Putamen (tissue), 1 donor: ENCODE measurements at regions not wholly inside any gene's neighbourhood (a gene's known extent, or its start where the extent isn't known, plus 50 kb on each side); places are given as distances from the start of the nearest gene placed in this dataset.
"Not testable (repeated sequence)": the region's sequence is repeated elsewhere in the genome, so short reads cannot be mapped to it uniquely, and the experiment has no call there.

ENCODE experiments used
- DNase-seq: peaks from one replicate; pipeline ENCODE4 v3.0.0-alpha.2; 2016; ENCODE audit warnings: low spot score

GRCh38 chr13:68806125-68806524 lies 1301.5 kb upstream of the ATXN8OS start:
- no peak for DNase-seq

- DNase-seq: no peak
These were observed 1323.4 kb upstream of the ATXN8OS start for GRCh38 chr13:68784275-68784674.

- DNase-seq: no peak
These were observed 1348.0 kb upstream of the ATXN8OS start for GRCh38 chr13:68759617-68760016.

- DNase-seq: no peak
These were observed 1357.8 kb upstream of the ATXN8OS start for GRCh38 chr13:68749796-68750195.

GRCh38 chr13:68748038-68748437 lies 1359.6 kb upstream of the ATXN8OS start:
- DNase-seq: no peak

- no peak for DNase-seq
These were observed 1362.1 kb upstream of the ATXN8OS start for GRCh38 chr13:68745502-68745901.

- DNase-seq: no peak
These were observed 1370.7 kb upstream of the ATXN8OS start for GRCh38 chr13:68736961-68737360.

- DNase-seq: no peak
These were observed 1379.8 kb upstream of the ATXN8OS start for GRCh38 chr13:68727798-68728197.

GRCh38 chr13:68727165-68727564 lies 1380.5 kb upstream of the ATXN8OS start:
- no peak for DNase-seq

- no peak for DNase-seq
These were observed 1387.8 kb upstream of the ATXN8OS start for GRCh38 chr13:68719815-68720214.

GRCh38 chr13:68715651-68716050 lies 1392.0 kb upstream of the ATXN8OS start:
- DNase-seq: no peak

- DNase-seq: no peak
These were observed 1393.3 kb upstream of the ATXN8OS start for GRCh38 chr13:68714292-68714691.

GRCh38 chr13:68713394-68713793 lies 1394.2 kb upstream of the ATXN8OS start:
- DNase-seq: no peak

- DNase-seq: no peak
These were observed 1399.2 kb upstream of the ATXN8OS start for GRCh38 chr13:68708336-68708908.

- DNase-seq: not testable (repeated sequence)
These were observed 1401.6 kb upstream of the ATXN8OS start for GRCh38 chr13:68706044-68706443.

GRCh38 chr13:68697551-68697950 lies 1410.1 kb upstream of the ATXN8OS start:
- no peak for DNase-seq

- DNase-seq: no peak
These were observed 1410.7 kb upstream of the ATXN8OS start for GRCh38 chr13:68696907-68697306.

- DNase-seq: no peak
These were observed 1415.6 kb upstream of the ATXN8OS start for GRCh38 chr13:68692049-68692448.

- DNase-seq: no peak
These were observed 1417.1 kb upstream of the ATXN8OS start for GRCh38 chr13:68690567-68690966.

- no peak for DNase-seq
These were observed 1431.0 kb upstream of the ATXN8OS start for GRCh38 chr13:68676513-68677115.

- DNase-seq: no peak
These were observed 1432.4 kb upstream of the ATXN8OS start for GRCh38 chr13:68675209-68675608.

GRCh38 chr13:68667863-68668262 lies 1437.7 kb upstream of the PCDH9 start:
- DNase-seq: no peak

GRCh38 chr13:68666774-68667397 lies 1436.8 kb upstream of the PCDH9 start:
- DNase-seq: no peak

- no peak for DNase-seq
These were observed 1415.7 kb upstream of the PCDH9 start for GRCh38 chr13:68645814-68646213.
